GM12878 (cell line): ENCODE measurements at regions not wholly inside any gene's neighbourhood (a gene's known extent, or its start where the extent isn't known, plus 50 kb on each side); places are given as distances from the start of the nearest gene placed in this dataset.

Experiments used
- ATAC-seq: fragments of 200-7000 bp; cut with Tn5 transposase; 3 replicates; pipeline ENCODE4 v1.9.1; 2020; ENCODE audit warnings: mild to moderate bottlenecking, moderate library complexity
- BruUV-seq: library from RNA; stranded (reverse); fragments of 400-500 nt; replicated peaks from 2 replicates; lab custom pipeline; 2021; lab: Mats Ljungman, UMichigan
- CTCF ChIA-PET: fragments of 300-600 bp; sonication (Branson Sonifier 250); formaldehyde crosslinking; extraction: SDS; loops from one replicate; lab custom pipeline; 2021; ENCODE audit warnings: inconsistent platforms; lab: Yijun Ruan, JAX
- POLR2A ChIA-PET: fragments of 350-600 bp; formaldehyde crosslinking; extraction: SDS; loops from one replicate; lab custom pipeline; 2021; ENCODE audit warnings: inconsistent platforms; lab: Charles Lee
- RAD21 ChIA-PET: fragments of 300-600 bp; sonication (Branson Sonifier 250); formaldehyde crosslinking; loops from one replicate; lab custom pipeline; 2023; ENCODE audit warnings: antibody characterized with exemption; ENCODE audit not compliant: unreplicated experiment; lab: Charles Lee
- SMC1A ChIA-PET: fragments of 300-600 bp; sonication (Branson Sonifier 250); formaldehyde crosslinking; loops from one replicate; lab custom pipeline; 2023; ENCODE audit not compliant: unreplicated experiment, uncharacterized antibody; lab: Charles Lee
- DNase-seq: peaks from one replicate; pipeline ENCODE4 v3.0.0-alpha.2; 2011; ENCODE audit warnings: low read depth, low spot score
- FAIRE-seq: peaks from 3 replicates; lab custom pipeline; 2011; peaks lifted over from hg19 to GRCh38; lab: Jason Lieb, UNC
- H2AFZ ChIP-seq: 2 replicates; pipeline ENCODE4 v1.6.0; 2011; ENCODE audit warnings: low read depth, low read length, control low read depth; ENCODE audit not compliant: control insufficient read depth
- H3K27ac ChIP-seq: 2 replicates; pipeline ENCODE4 v1.5.1; 2011; ENCODE audit warnings: control low read depth; ENCODE audit not compliant: control insufficient read depth, insufficient read depth
- H3K27me3 ChIP-seq, 2 experiments: replicated peaks in 1 of 2; 2 replicates each; pipeline versions ENCODE4 v1.6.0 to v1.6.1; 2011; ENCODE audit warnings: low read length in 1 of 2; ENCODE audit not compliant: control insufficient read depth in 2 of 2, insufficient read depth in 2 of 2
- H3K36me3 ChIP-seq, 2 experiments: 2 replicates each; pipeline ENCODE4 v1.5.1; 2011; ENCODE audit warnings: low read length in 1 of 2; ENCODE audit not compliant: control insufficient read depth in 2 of 2, insufficient read depth in 2 of 2
- H3K4me1 ChIP-seq: 2 replicates; pipeline ENCODE4 v1.6.1; 2011; ENCODE audit warnings: mild to moderate bottlenecking, low read length, moderate library complexity, mixed read lengths; ENCODE audit not compliant: control insufficient read depth, insufficient read depth
- H3K4me2 ChIP-seq: 2 replicates; pipeline ENCODE4 v1.6.0; 2011; ENCODE audit warnings: control low read depth; ENCODE audit not compliant: control insufficient read depth, insufficient read depth
- H3K4me3 ChIP-seq: fragments of 200-600 bp; sonication (generic); 2 replicates; pipeline ENCODE4 v1.5.1; 2016
- H3K79me2 ChIP-seq: 2 replicates; pipeline ENCODE4 v1.6.0; 2011; ENCODE audit warnings: low read length; ENCODE audit not compliant: control insufficient read depth, insufficient read depth
- H3K9ac ChIP-seq: 2 replicates; pipeline ENCODE4 v1.8.0; 2011; ENCODE audit warnings: low read length, control low read depth, mixed read lengths; ENCODE audit not compliant: control insufficient read depth, insufficient read depth
- H3K9me3 ChIP-seq: replicated peaks from 3 replicates; pipeline ENCODE4 v1.5.1; 2011; ENCODE audit warnings: mild to moderate bottlenecking, low read length; ENCODE audit not compliant: control insufficient read depth, insufficient read depth
- H4K20me1 ChIP-seq: 2 replicates; pipeline ENCODE4 v1.6.0; 2011; ENCODE audit not compliant: control insufficient read depth, insufficient read depth
- EED ChIP-seq: sonication (generic); IDR thresholded peaks from 2 replicates; pipeline ENCODE4 v1.6.1; 2016; ENCODE audit warnings: antibody characterized with exemption, low read depth
- EZH2 ChIP-seq: IDR thresholded peaks from 2 replicates; pipeline ENCODE4 v1.6.1; 2012; ENCODE audit warnings: low read depth, mild to moderate bottlenecking, control low read depth, inconsistent platforms, low read length, borderline replicate concordance; ENCODE audit not compliant: control insufficient read depth
- FOXM1 ChIP-seq: IDR thresholded peaks from 2 replicates; pipeline ENCODE4 v1.6.1; 2012; ENCODE audit warnings: low read depth, mild to moderate bottlenecking, inconsistent platforms, low read length, moderate library complexity
- JUND ChIP-seq: IDR thresholded peaks from 2 replicates; pipeline ENCODE4 v1.6.1; 2012; ENCODE audit warnings: low read depth, mild to moderate bottlenecking, low read length, improper control_type of control experiment, moderate library complexity
- MEF2A ChIP-seq: IDR thresholded peaks from 2 replicates; pipeline ENCODE4 v1.6.1; 2011; ENCODE audit warnings: low read depth, mild to moderate bottlenecking, low read length, moderate library complexity; ENCODE audit not compliant: insufficient read depth
- MLLT1 ChIP-seq: fragments of 450-650 bp; IDR thresholded peaks from 2 replicates; pipeline ENCODE4 v1.6.1; 2016; ENCODE audit warnings: mild to moderate bottlenecking
- MTA3 ChIP-seq: IDR thresholded peaks from 2 replicates; pipeline ENCODE4 v1.6.1; 2012; ENCODE audit warnings: low read length, inconsistent platforms, borderline replicate concordance
- MYB ChIP-seq: fragments of 150-350 bp; IDR thresholded peaks from 2 replicates; pipeline ENCODE4 v1.6.1; 2014; ENCODE audit warnings: mild to moderate bottlenecking, low read depth, low read length, borderline replicate concordance
- NFYB ChIP-seq: IDR thresholded peaks from 2 replicates; pipeline ENCODE4 v1.6.1; 2011; ENCODE audit warnings: low read depth, mild to moderate bottlenecking, low read length, improper control_type of control experiment, moderate library complexity; ENCODE audit not compliant: insufficient read depth
- PBX3 ChIP-seq: IDR thresholded peaks from 2 replicates; pipeline ENCODE4 v1.6.1; 2011; ENCODE audit warnings: mild to moderate bottlenecking, low read depth, low read length, moderate library complexity; ENCODE audit not compliant: insufficient replicate concordance
- POLR2AphosphoS5 ChIP-seq: IDR thresholded peaks from 2 replicates; pipeline ENCODE4 v1.6.1; 2011; ENCODE audit warnings: mild to moderate bottlenecking, low read length, inconsistent platforms
- RB1 ChIP-seq: fragments of 450-650 bp; formaldehyde crosslinking; IDR thresholded peaks from 2 replicates; pipeline ENCODE4 v1.6.1; 2017; ENCODE audit warnings: mild to moderate bottlenecking, borderline replicate concordance
- RBBP5 ChIP-seq: fragments of 200-600 bp; sonication (generic); conservative IDR thresholded peaks from 2 replicates; pipeline ENCODE4 v1.6.1; 2016
- TAF1 ChIP-seq: IDR thresholded peaks from 2 replicates; pipeline ENCODE4 v1.6.1; 2011; ENCODE audit warnings: mild to moderate bottlenecking, low read depth, low read length, borderline replicate concordance
- ZNF592 ChIP-seq: fragments of 450-650 bp; IDR thresholded peaks from 2 replicates; pipeline ENCODE4 v1.6.1; 2017; ENCODE audit warnings: mild to moderate bottlenecking, moderate library complexity
- ZSCAN29 ChIP-seq: fragments of 450-650 bp; IDR thresholded peaks from 2 replicates; pipeline ENCODE4 v1.6.1; 2017; ENCODE audit warnings: mild to moderate bottlenecking, moderate library complexity
- WGBS: methylation state at CpG from one replicate; pipeline ENCODE4 v1.1.6; 2016; ENCODE audit warnings: low lambda C conversion rate; ENCODE audit not compliant: insufficient replicate concordance, insufficient coverage; ENCODE audit errors: missing lambda C conversion rate; 5-methylcytosine and 5-hydroxymethylcytosine counted together
- in situ Hi-C: fragments of 300-500 bp; cut with MboI; formaldehyde crosslinking; loops from 9 replicates; pipeline ENCODE4 v1.14.3; 2018; ENCODE audit warnings: mixed read lengths
- intact Hi-C: fragments of 100-400 bp; cut with micrococcal nuclease; formaldehyde crosslinking; loops from one replicate; pipeline ENCODE4 v1.14.2; 2022; ENCODE audit not compliant: unreplicated experiment

- Histone ChIP-seq H4K20me1 (no peaks in the 10 kb centered on the region), H3K4me1 (no peaks in the 10 kb centered on the region), H3K4me3 (no peak overlapping the region), H3K79me2 (no peaks in the 10 kb centered on the region), H3K4me2 (no peak overlapping the region), H3K9me3 (peaks cover 3% of the 10 kb centered on the region; the same call in 1 of the 3 replicates), H3K9ac (no peak overlapping the region), H3K27me3 (no peaks in the 10 kb centered on the region), H2AFZ (no peak overlapping the region), H3K27ac (no peak overlapping the region), H3K36me3 (no peaks in the 10 kb centered on the region)
- 12% methylated on average over 7 of the region's 7 CpGs for WGBS
- TF ChIP-seq MYB = no peak
- TF ChIP-seq NFYB = no peak
- no peak for TF ChIP-seq EED
- no peak for TF ChIP-seq MTA3
- no peak for TF ChIP-seq EZH2
- TF ChIP-seq ZSCAN29 = no peak
- TF ChIP-seq JUND = no peak
- TF ChIP-seq MLLT1 = no peak
- no peak for TF ChIP-seq POLR2AphosphoS5
- TF ChIP-seq RBBP5 = no peak
- TF ChIP-seq TAF1 = no peak
- no peak for TF ChIP-seq FOXM1
- no peak for TF ChIP-seq RB1
- no peak for TF ChIP-seq MEF2A
- no peak for TF ChIP-seq ZNF592
- TF ChIP-seq PBX3 = no peak
- no peak for ATAC-seq
- SMC1A ChIA-PET = no interaction called here
- in situ Hi-C loops = no loop called here
- RAD21 ChIA-PET = no interaction called here
- BruUV-seq = no TSS peak
- intact Hi-C loops = no loop called here
- POLR2A ChIA-PET = no interaction called here
- no peak for FAIRE-seq
- CTCF ChIA-PET = no interaction called here
- no peak for DNase-seq
Observed at GRCh38 chr12:131197490-131197889, 243.8 kb downstream of the ADGRD1 start.
